ENCODE measurements at regions not wholly inside any gene's neighbourhood (a gene's known extent, or its start where the extent isn't known, plus 50 kb on each side); places are given as distances from the start of the nearest gene placed in this dataset.
"Not testable (repeated sequence)": the region's sequence is repeated elsewhere in the genome, so short reads cannot be mapped to it uniquely, and the experiment has no call there.

GRCh38 chr2:22442051-22442450 lies 942.9 kb upstream of the KLHL29 start:
- DNase-seq = no peak

GRCh38 chr2:22444281-22444680 lies 940.7 kb upstream of the KLHL29 start:
- Histone ChIP-seq H3K36me3 (replicated peaks; ENCODE audit: control insufficient read depth, insufficient read depth, low read length) (no peaks in the 10 kb centered on the region), H3K27me3 (ENCODE audit: control insufficient read depth, insufficient read depth, low read length) (no peaks in the 10 kb centered on the region), H3K4me3 (ENCODE audit: insufficient read depth, low read depth, low read length) (no peak overlapping the region)
- no peak for DNase-seq

More at GRCh38 chr2:22442051-22442450, 942.9 kb upstream of the KLHL29 start:
- no peaks in the 10 kb centered on the region for H3K27me3 ChIP-seq (ENCODE audit: control insufficient read depth, insufficient read depth, low read length)
- H3K4me3 ChIP-seq (ENCODE audit: insufficient read depth, low read depth, low read length) = no peak overlapping the region
- H3K36me3 ChIP-seq (replicated peaks; ENCODE audit: control insufficient read depth, insufficient read depth, low read length) = no peaks in the 10 kb centered on the region

- no peak for DNase-seq
- Histone ChIP-seq H3K4me3 (ENCODE audit: insufficient read depth, low read depth, low read length) (no peak overlapping the region), H3K36me3 (replicated peaks; ENCODE audit: control insufficient read depth, insufficient read depth, low read length) (no peaks in the 10 kb centered on the region), H3K27me3 (ENCODE audit: control insufficient read depth, insufficient read depth, low read length) (no peaks in the 10 kb centered on the region)
Measured at GRCh38 chr2:22449696-22450095, 935.3 kb upstream of the KLHL29 start.

- DNase-seq = no peak
- Histone ChIP-seq H3K4me3 (ENCODE audit: insufficient read depth, low read depth, low read length) (no peak overlapping the region), H3K36me3 (replicated peaks; ENCODE audit: control insufficient read depth, insufficient read depth, low read length) (no peaks in the 10 kb centered on the region), H3K27me3 (ENCODE audit: control insufficient read depth, insufficient read depth, low read length) (no peaks in the 10 kb centered on the region)
Measured at GRCh38 chr2:22450831-22451230, 934.1 kb upstream of the KLHL29 start.

GRCh38 chr2:22454826-22455485 lies 930.0 kb upstream of the KLHL29 start:
- H3K36me3 ChIP-seq (replicated peaks; ENCODE audit: control insufficient read depth, insufficient read depth, low read length) = no peaks in the 10 kb centered on the region
- H3K27me3 ChIP-seq (ENCODE audit: control insufficient read depth, insufficient read depth, low read length) = no peaks in the 10 kb centered on the region
- DNase-seq = no peak
- H3K4me3 ChIP-seq (ENCODE audit: insufficient read depth, low read depth, low read length) = no peak overlapping the region

GRCh38 chr2:22458440-22458839 lies 926.5 kb upstream of the KLHL29 start:
- Histone ChIP-seq H3K36me3 (replicated peaks; ENCODE audit: control insufficient read depth, insufficient read depth, low read length) (no peaks in the 10 kb centered on the region), H3K4me3 (ENCODE audit: insufficient read depth, low read depth, low read length) (no peak overlapping the region), H3K27me3 (ENCODE audit: control insufficient read depth, insufficient read depth, low read length) (no peaks in the 10 kb centered on the region)
- DNase-seq = no peak

- not testable (repeated sequence) for H3K4me3 ChIP-seq (ENCODE audit: insufficient read depth, low read depth, low read length); DNase-seq; H3K36me3 ChIP-seq (replicated peaks; ENCODE audit: control insufficient read depth, insufficient read depth, low read length); H3K27me3 ChIP-seq (ENCODE audit: control insufficient read depth, insufficient read depth, low read length)
Measured at GRCh38 chr2:22475103-22475502, 909.9 kb upstream of the KLHL29 start.

- Histone ChIP-seq H3K36me3 (replicated peaks; ENCODE audit: control insufficient read depth, insufficient read depth, low read length) (no peaks in the 10 kb centered on the region), H3K27me3 (ENCODE audit: control insufficient read depth, insufficient read depth, low read length) (no peaks in the 10 kb centered on the region), H3K4me3 (ENCODE audit: insufficient read depth, low read depth, low read length) (no peak overlapping the region)
- no peak for DNase-seq
Measured at GRCh38 chr2:22478329-22478728, 906.6 kb upstream of the KLHL29 start.

- H3K4me3 ChIP-seq (ENCODE audit: insufficient read depth, low read depth, low read length) = no peak overlapping the region
- H3K36me3 ChIP-seq (replicated peaks; ENCODE audit: control insufficient read depth, insufficient read depth, low read length) = no peaks in the 10 kb centered on the region
- H3K27me3 ChIP-seq (ENCODE audit: control insufficient read depth, insufficient read depth, low read length) = no peaks in the 10 kb centered on the region
- DNase-seq = no peak
Measured at GRCh38 chr2:22481486-22482259, 903.3 kb upstream of the KLHL29 start.

GRCh38 chr2:22483036-22483435 lies 901.9 kb upstream of the KLHL29 start:
- no peak overlapping the region for H3K4me3 ChIP-seq (ENCODE audit: insufficient read depth, low read depth, low read length)
- no peaks in the 10 kb centered on the region for H3K27me3 ChIP-seq (ENCODE audit: control insufficient read depth, insufficient read depth, low read length)
- H3K36me3 ChIP-seq (replicated peaks; ENCODE audit: control insufficient read depth, insufficient read depth, low read length) = no peaks in the 10 kb centered on the region
- DNase-seq = no peak

GRCh38 chr2:22485486-22485885 lies 899.5 kb upstream of the KLHL29 start:
- Histone ChIP-seq H3K36me3 (replicated peaks; ENCODE audit: control insufficient read depth, insufficient read depth, low read length) (no peaks in the 10 kb centered on the region), H3K27me3 (ENCODE audit: control insufficient read depth, insufficient read depth, low read length) (no peaks in the 10 kb centered on the region), H3K4me3 (ENCODE audit: insufficient read depth, low read depth, low read length) (no peak overlapping the region)
- no peak for DNase-seq

GRCh38 chr2:22486343-22486742 lies 898.6 kb upstream of the KLHL29 start:
- H3K4me3 ChIP-seq (ENCODE audit: insufficient read depth, low read depth, low read length) = no peak overlapping the region
- H3K27me3 ChIP-seq (ENCODE audit: control insufficient read depth, insufficient read depth, low read length) = no peaks in the 10 kb centered on the region
- no peaks in the 10 kb centered on the region for H3K36me3 ChIP-seq (replicated peaks; ENCODE audit: control insufficient read depth, insufficient read depth, low read length)
- no peak for DNase-seq

- no peak for DNase-seq
- no peak overlapping the region for H3K4me3 ChIP-seq (ENCODE audit: insufficient read depth, low read depth, low read length)
- no peaks in the 10 kb centered on the region for H3K27me3 ChIP-seq (ENCODE audit: control insufficient read depth, insufficient read depth, low read length)
- H3K36me3 ChIP-seq (replicated peaks; ENCODE audit: control insufficient read depth, insufficient read depth, low read length) = no peaks in the 10 kb centered on the region
Measured at GRCh38 chr2:22487036-22487435, 897.9 kb upstream of the KLHL29 start.

GRCh38 chr2:22487541-22487940 lies 897.4 kb upstream of the KLHL29 start:
- no peaks in the 10 kb centered on the region for H3K36me3 ChIP-seq (replicated peaks; ENCODE audit: control insufficient read depth, insufficient read depth, low read length)
- no peaks in the 10 kb centered on the region for H3K27me3 ChIP-seq (ENCODE audit: control insufficient read depth, insufficient read depth, low read length)
- no peak overlapping the region for H3K4me3 ChIP-seq (ENCODE audit: insufficient read depth, low read depth, low read length)
- DNase-seq = no peak

GRCh38 chr2:22491442-22491841 lies 893.5 kb upstream of the KLHL29 start:
- no peak overlapping the region for H3K4me3 ChIP-seq (ENCODE audit: insufficient read depth, low read depth, low read length)
- H3K36me3 ChIP-seq (replicated peaks; ENCODE audit: control insufficient read depth, insufficient read depth, low read length) = no peaks in the 10 kb centered on the region
- no peaks in the 10 kb centered on the region for H3K27me3 ChIP-seq (ENCODE audit: control insufficient read depth, insufficient read depth, low read length)
- DNase-seq = no peak

Data from H7 (cell line).